ENCODE measurements at regions not wholly inside any gene's neighbourhood (a gene's known extent, or its start where the extent isn't known, plus 50 kb on each side); places are given as distances from the start of the nearest gene placed in this dataset.
"Not testable (repeated sequence)": the region's sequence is repeated elsewhere in the genome, so short reads cannot be mapped to it uniquely, and the experiment has no call there.

GRCh38 chr18:59038295-59039039 is 101.2 kb upstream of the SEC11C start:
- no peak for TF ChIP-seq CTCF (conservative IDR thresholded peaks at IDR 0.05)
- no peaks in the 10 kb centered on the region for H3K27me3 Mint-ChIP-seq (ENCODE audit: low read depth)
- no peak overlapping the region for H3K27ac Mint-ChIP-seq (ENCODE audit: unreplicated experiment)
- H3K4me3 Mint-ChIP-seq = no peak overlapping the region
- peaks cover 25% of the 10 kb centered on the region for H3K4me1 Mint-ChIP-seq
- no peak for DNase-seq (ENCODE audit: low read depth, low spot score)
- no peaks in the 10 kb centered on the region for H3K36me3 Mint-ChIP-seq (ENCODE audit: low read depth)
- no peaks in the 10 kb centered on the region for H3K9me3 Mint-ChIP-seq

- peaks cover 25% of the 10 kb centered on the region for H3K4me1 Mint-ChIP-seq
- H3K9me3 Mint-ChIP-seq; H3K27ac Mint-ChIP-seq (ENCODE audit: unreplicated experiment); H3K36me3 Mint-ChIP-seq (ENCODE audit: low read depth); DNase-seq (ENCODE audit: low read depth, low spot score); H3K4me3 Mint-ChIP-seq; H3K27me3 Mint-ChIP-seq (ENCODE audit: low read depth): not testable (repeated sequence)
Observed at GRCh38 chr18:59039040-59039320, 100.7 kb upstream of the SEC11C start.

GRCh38 chr18:59039449-59039848 is 100.2 kb upstream of the SEC11C start:
- no peak overlapping the region for H3K4me3 Mint-ChIP-seq
- DNase-seq (ENCODE audit: low read depth, low spot score) = no peak
- no peak for TF ChIP-seq CTCF (conservative IDR thresholded peaks at IDR 0.05)
- no peak overlapping the region for H3K27ac Mint-ChIP-seq (ENCODE audit: unreplicated experiment)
- H3K9me3 Mint-ChIP-seq = no peaks in the 10 kb centered on the region
- peaks cover 23% of the 10 kb centered on the region for H3K4me1 Mint-ChIP-seq
- H3K36me3 Mint-ChIP-seq (ENCODE audit: low read depth) = no peaks in the 10 kb centered on the region
- no peaks in the 10 kb centered on the region for H3K27me3 Mint-ChIP-seq (ENCODE audit: low read depth)

GRCh38 chr18:59040770-59041148 is 98.9 kb upstream of the SEC11C start:
- TF ChIP-seq CTCF (conservative IDR thresholded peaks at IDR 0.05) = no peak
- Mint-ChIP-seq H3K36me3 (ENCODE audit: low read depth) (no peaks in the 10 kb centered on the region), H3K27me3 (ENCODE audit: low read depth) (no peaks in the 10 kb centered on the region), H3K4me1 (peaks cover 21% of the 10 kb centered on the region), H3K27ac (ENCODE audit: unreplicated experiment) (no peak overlapping the region), H3K4me3 (no peak overlapping the region), H3K9me3 (no peaks in the 10 kb centered on the region)
- no peak for DNase-seq (ENCODE audit: low read depth, low spot score)

GRCh38 chr18:59041296-59041695 is 98.4 kb upstream of the SEC11C start:
- Mint-ChIP-seq H3K36me3 (ENCODE audit: low read depth) (no peaks in the 10 kb centered on the region), H3K4me3 (no peak overlapping the region), H3K9me3 (no peaks in the 10 kb centered on the region), H3K27ac (ENCODE audit: unreplicated experiment) (no peak overlapping the region), H3K27me3 (ENCODE audit: low read depth) (no peaks in the 10 kb centered on the region), H3K4me1 (peaks cover 21% of the 10 kb centered on the region)
- TF ChIP-seq CTCF (conservative IDR thresholded peaks at IDR 0.05) = no peak
- DNase-seq (ENCODE audit: low read depth, low spot score) = no peak

GRCh38 chr18:59041819-59042815 is 97.6 kb upstream of the SEC11C start:
- H3K4me3 Mint-ChIP-seq = no peak overlapping the region
- H3K27me3 Mint-ChIP-seq (ENCODE audit: low read depth) = no peaks in the 10 kb centered on the region
- H3K36me3 Mint-ChIP-seq (ENCODE audit: low read depth) = no peaks in the 10 kb centered on the region
- no peak overlapping the region for H3K27ac Mint-ChIP-seq (ENCODE audit: unreplicated experiment)
- peaks cover 21% of the 10 kb centered on the region for H3K4me1 Mint-ChIP-seq
- TF ChIP-seq CTCF (conservative IDR thresholded peaks at IDR 0.05) = no peak
- DNase-seq (ENCODE audit: low read depth, low spot score) = no peak
- no peaks in the 10 kb centered on the region for H3K9me3 Mint-ChIP-seq

All from neural crest cell (in vitro differentiated cells).